ENCODE measurements at regions not wholly inside any gene's neighbourhood (a gene's known extent, or its start where the extent isn't known, plus 50 kb on each side); places are given as distances from the start of the nearest gene placed in this dataset.

GRCh38 chr13:107730813-107731212 is 484.5 kb downstream of the LIG4 start:
- H3K4me3 ChIP-seq (replicated peaks; ENCODE audit: low read depth, low read length) = no peak overlapping the region
- no peak for DNase-seq (ENCODE audit: extremely low read depth, low read depth)
- TF ChIP-seq CTCF (IDR thresholded peaks at IDR 0.05; ENCODE audit: low read depth, low read length, missing control alignments) = no peak

- TF ChIP-seq CTCF (IDR thresholded peaks at IDR 0.05; ENCODE audit: low read depth, low read length, missing control alignments) = no peak
- DNase-seq (ENCODE audit: extremely low read depth, low read depth) = no peak
- no peak overlapping the region for H3K4me3 ChIP-seq (replicated peaks; ENCODE audit: low read depth, low read length)
Observed at GRCh38 chr13:107721125-107721869, 494.0 kb downstream of the LIG4 start.

GRCh38 chr13:107716741-107717140 is 498.6 kb downstream of the LIG4 start:
- TF ChIP-seq CTCF (IDR thresholded peaks at IDR 0.05; ENCODE audit: low read depth, low read length, missing control alignments) = no peak
- DNase-seq (ENCODE audit: extremely low read depth, low read depth) = no peak
- no peak overlapping the region for H3K4me3 ChIP-seq (replicated peaks; ENCODE audit: low read depth, low read length)

- no peak for TF ChIP-seq CTCF (IDR thresholded peaks at IDR 0.05; ENCODE audit: low read depth, low read length, missing control alignments)
- DNase-seq (ENCODE audit: extremely low read depth, low read depth) = no peak
- no peak overlapping the region for H3K4me3 ChIP-seq (replicated peaks; ENCODE audit: low read depth, low read length)
Observed at GRCh38 chr13:107716241-107716640, 499.1 kb downstream of the LIG4 start.

- TF ChIP-seq CTCF (IDR thresholded peaks at IDR 0.05; ENCODE audit: low read depth, low read length, missing control alignments) = no peak
- no peak for DNase-seq (ENCODE audit: extremely low read depth, low read depth)
- H3K4me3 ChIP-seq (replicated peaks; ENCODE audit: low read depth, low read length) = no peak overlapping the region
Observed at GRCh38 chr13:107715496-107715895, 499.8 kb downstream of the LIG4 start.

GRCh38 chr13:107713314-107713713 is 502.0 kb downstream of the LIG4 start:
- TF ChIP-seq CTCF (IDR thresholded peaks at IDR 0.05; ENCODE audit: low read depth, low read length, missing control alignments) = no peak
- no peak for DNase-seq (ENCODE audit: extremely low read depth, low read depth)
- no peak overlapping the region for H3K4me3 ChIP-seq (replicated peaks; ENCODE audit: low read depth, low read length)
